Fibroblast of lung (primary cell): ENCODE measurements at regions not wholly inside any gene's neighbourhood (a gene's known extent, or its start where the extent isn't known, plus 50 kb on each side); places are given as distances from the start of the nearest gene placed in this dataset.

Source experiments
- CTCF ChIP-seq, 2 donors: IDR thresholded peaks in 1 of 2; conservative IDR thresholded peaks in 1 of 2; 1 replicate in 1 of 2; 2 replicates in 1 of 2; pipeline ENCODE4 v1.5.1; 2011 to 2012; ENCODE audit warnings: low read length in 2 of 2, control low read depth in 1 of 2, inconsistent platforms in 1 of 2, low read depth in 1 of 2, mild to moderate bottlenecking in 1 of 2
- EZH2 ChIP-seq: IDR thresholded peaks from 2 replicates; pipeline ENCODE4 v1.5.1; 2012; ENCODE audit warnings: low read length, control low read depth, mild to moderate bottlenecking; ENCODE audit errors: missing control alignments

GRCh38 chr14:100979079-100979478 lies 75.6 kb upstream of the RTL1 start:
- no peak for TF ChIP-seq CTCF (conservative IDR thresholded peaks at IDR 0.05 in 1 of 2, IDR thresholded peaks at IDR 0.05 in 1 of 2; ENCODE audit: low read depth in 1 of 2, low read length in 2 of 2)
- no peak for TF ChIP-seq EZH2
